ENCODE measurements at regions not wholly inside any gene's neighbourhood (a gene's known extent, or its start where the extent isn't known, plus 50 kb on each side); places are given as distances from the start of the nearest gene placed in this dataset.

DNA sequence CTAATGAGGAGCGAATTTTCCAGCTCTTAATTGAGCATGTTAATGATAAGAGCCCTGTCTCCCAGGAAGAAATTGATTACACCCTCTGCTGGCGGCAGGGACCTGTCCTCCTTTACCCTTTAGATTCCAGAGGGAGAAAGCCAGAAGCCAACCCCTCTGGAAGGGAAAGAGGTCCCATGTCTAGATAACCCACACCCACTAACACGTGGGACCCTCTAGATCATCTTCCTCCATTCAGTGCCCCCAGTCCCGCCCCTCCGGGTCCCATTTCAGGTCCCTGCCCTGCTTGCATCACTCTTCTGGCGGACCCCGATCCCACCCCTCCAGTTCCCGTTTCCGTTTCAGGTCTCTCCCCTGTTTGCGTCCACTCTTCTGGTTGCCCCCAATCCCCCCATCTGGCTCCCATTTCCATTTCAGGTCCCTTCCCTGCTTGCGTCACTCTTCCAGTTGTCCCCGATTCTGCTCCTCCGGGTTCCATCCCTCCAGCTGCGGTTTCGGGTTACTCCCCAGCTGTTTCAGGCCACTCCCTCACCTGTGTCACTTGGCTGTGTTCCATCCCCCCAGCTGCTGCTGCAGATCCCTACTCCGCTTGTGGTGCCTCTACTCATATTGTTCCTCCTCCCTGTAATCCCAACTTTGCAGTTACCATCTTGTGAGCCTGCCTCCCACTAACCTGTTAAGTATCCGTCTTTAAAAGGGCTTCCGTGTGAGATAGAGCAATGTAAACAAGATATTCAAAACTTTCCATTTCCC, 202.4 kb downstream of the SH2D4B start:
- TF ChIP-seq POLR2A (IDR thresholded peaks at IDR 0.05): no peak
- TF ChIP-seq, protein P1, sequence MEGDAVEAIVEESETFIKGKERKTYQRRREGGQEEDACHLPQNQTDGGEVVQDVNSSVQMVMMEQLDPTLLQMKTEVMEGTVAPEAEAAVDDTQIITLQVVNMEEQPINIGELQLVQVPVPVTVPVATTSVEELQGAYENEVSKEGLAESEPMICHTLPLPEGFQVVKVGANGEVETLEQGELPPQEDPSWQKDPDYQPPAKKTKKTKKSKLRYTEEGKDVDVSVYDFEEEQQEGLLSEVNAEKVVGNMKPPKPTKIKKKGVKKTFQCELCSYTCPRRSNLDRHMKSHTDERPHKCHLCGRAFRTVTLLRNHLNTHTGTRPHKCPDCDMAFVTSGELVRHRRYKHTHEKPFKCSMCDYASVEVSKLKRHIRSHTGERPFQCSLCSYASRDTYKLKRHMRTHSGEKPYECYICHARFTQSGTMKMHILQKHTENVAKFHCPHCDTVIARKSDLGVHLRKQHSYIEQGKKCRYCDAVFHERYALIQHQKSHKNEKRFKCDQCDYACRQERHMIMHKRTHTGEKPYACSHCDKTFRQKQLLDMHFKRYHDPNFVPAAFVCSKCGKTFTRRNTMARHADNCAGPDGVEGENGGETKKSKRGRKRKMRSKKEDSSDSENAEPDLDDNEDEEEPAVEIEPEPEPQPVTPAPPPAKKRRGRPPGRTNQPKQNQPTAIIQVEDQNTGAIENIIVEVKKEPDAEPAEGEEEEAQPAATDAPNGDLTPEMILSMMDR (IDR thresholded peaks at IDR 0.05): no peak
